ENCODE measurements at regions not wholly inside any gene's neighbourhood (a gene's known extent, or its start where the extent isn't known, plus 50 kb on each side); places are given as distances from the start of the nearest gene placed in this dataset.

DNA sequence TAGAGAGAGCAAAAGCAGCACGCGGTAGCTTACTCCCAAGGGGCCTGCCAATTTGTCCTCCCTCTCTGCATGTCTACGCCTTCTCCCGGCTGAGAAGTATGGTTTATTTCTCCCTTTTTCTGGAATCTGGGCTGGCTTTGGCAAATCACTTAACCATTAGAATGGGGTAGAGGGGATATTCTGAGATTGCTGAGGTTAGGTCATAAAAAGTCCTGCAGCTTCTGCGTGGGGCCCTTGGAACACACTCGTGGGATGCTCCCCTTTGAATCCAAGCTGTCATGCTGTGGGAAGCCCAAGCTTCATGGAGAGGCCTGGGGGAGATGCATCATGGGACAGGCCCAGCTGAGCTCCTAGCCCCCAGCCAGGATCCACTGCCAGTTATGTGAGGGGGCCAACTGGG lies 403.6 kb upstream of the MAF start:
- Mint-ChIP-seq H3K36me3 (ENCODE audit: unreplicated experiment) (no peaks in the 10 kb centered on the region), H3K27ac (ENCODE audit: unreplicated experiment) (no peak overlapping the region), H3K4me1 (ENCODE audit: unreplicated experiment) (peaks cover 11% of the 10 kb centered on the region), H3K4me3 (ENCODE audit: unreplicated experiment) (no peak overlapping the region), H3K9me3 (ENCODE audit: unreplicated experiment) (peaks cover 9% of the 10 kb centered on the region), H3K27me3 (ENCODE audit: unreplicated experiment) (no peaks in the 10 kb centered on the region)
- DNase-seq (ENCODE audit: extremely low spot score, unreplicated experiment): no peak
- TF ChIP-seq, protein P1, sequence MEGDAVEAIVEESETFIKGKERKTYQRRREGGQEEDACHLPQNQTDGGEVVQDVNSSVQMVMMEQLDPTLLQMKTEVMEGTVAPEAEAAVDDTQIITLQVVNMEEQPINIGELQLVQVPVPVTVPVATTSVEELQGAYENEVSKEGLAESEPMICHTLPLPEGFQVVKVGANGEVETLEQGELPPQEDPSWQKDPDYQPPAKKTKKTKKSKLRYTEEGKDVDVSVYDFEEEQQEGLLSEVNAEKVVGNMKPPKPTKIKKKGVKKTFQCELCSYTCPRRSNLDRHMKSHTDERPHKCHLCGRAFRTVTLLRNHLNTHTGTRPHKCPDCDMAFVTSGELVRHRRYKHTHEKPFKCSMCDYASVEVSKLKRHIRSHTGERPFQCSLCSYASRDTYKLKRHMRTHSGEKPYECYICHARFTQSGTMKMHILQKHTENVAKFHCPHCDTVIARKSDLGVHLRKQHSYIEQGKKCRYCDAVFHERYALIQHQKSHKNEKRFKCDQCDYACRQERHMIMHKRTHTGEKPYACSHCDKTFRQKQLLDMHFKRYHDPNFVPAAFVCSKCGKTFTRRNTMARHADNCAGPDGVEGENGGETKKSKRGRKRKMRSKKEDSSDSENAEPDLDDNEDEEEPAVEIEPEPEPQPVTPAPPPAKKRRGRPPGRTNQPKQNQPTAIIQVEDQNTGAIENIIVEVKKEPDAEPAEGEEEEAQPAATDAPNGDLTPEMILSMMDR (IDR thresholded peaks at IDR 0.05): no peak

DNA sequence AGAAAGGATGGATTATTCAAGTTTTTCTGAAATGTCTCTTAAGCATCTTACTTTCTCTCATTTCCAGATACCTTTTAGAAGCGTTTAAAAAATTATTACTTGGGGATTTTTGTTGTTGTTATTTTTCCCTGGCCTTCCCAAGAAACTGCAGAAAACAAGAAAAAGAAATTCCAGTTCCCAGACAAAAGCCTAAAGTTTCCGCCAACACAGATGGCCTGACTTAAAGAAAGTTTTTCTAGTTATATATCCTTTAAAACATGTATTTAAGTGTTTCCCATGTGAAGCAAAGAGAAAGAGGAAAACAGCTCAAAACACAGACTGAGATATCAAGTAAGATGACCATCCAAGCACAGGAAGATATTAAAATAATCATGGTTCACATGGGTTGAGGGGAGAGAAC lies 401.7 kb upstream of the MAF start:
- no peaks in the 10 kb centered on the region for H3K27me3 Mint-ChIP-seq (ENCODE audit: unreplicated experiment)
- DNase-seq (ENCODE audit: extremely low spot score, unreplicated experiment): no peak
- TF ChIP-seq, protein P1 (IDR thresholded peaks at IDR 0.05): no peak
- H3K4me3 Mint-ChIP-seq (ENCODE audit: unreplicated experiment): no peak overlapping the region
- H3K36me3 Mint-ChIP-seq (ENCODE audit: unreplicated experiment): no peaks in the 10 kb centered on the region
- H3K27ac Mint-ChIP-seq (ENCODE audit: unreplicated experiment): no peak overlapping the region
- H3K4me1 Mint-ChIP-seq (ENCODE audit: unreplicated experiment): peaks cover 11% of the 10 kb centered on the region
- H3K9me3 Mint-ChIP-seq (ENCODE audit: unreplicated experiment): peaks cover 9% of the 10 kb centered on the region

DNA sequence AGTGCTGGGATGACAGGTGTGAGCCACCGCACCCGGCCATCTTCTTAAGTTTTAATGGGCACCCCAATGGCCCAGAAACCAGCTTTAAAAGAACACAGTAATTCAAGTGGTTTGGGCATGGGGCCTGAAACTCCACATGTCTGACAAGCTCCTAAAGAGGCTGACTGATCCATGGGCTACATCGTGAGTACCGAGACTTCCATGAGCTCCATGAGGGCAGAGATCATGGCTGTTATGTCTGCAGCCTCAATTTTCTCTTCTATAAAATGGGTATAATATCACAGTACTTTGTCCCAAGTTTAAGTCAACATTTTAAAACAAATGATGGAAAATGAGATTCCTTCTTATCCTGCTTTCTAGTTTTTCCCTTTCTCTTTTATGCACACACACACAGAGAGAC lies 397.6 kb upstream of the MAF start:
- no peak for DNase-seq (ENCODE audit: extremely low spot score, unreplicated experiment)
- Mint-ChIP-seq H3K27ac (ENCODE audit: unreplicated experiment) (no peak overlapping the region), H3K27me3 (ENCODE audit: unreplicated experiment) (no peaks in the 10 kb centered on the region), H3K4me1 (ENCODE audit: unreplicated experiment) (no peaks in the 10 kb centered on the region), H3K9me3 (ENCODE audit: unreplicated experiment) (no peaks in the 10 kb centered on the region), H3K36me3 (ENCODE audit: unreplicated experiment) (no peaks in the 10 kb centered on the region), H3K4me3 (ENCODE audit: unreplicated experiment) (no peak overlapping the region)
- TF ChIP-seq, protein P1 (IDR thresholded peaks at IDR 0.05): no peak

DNA sequence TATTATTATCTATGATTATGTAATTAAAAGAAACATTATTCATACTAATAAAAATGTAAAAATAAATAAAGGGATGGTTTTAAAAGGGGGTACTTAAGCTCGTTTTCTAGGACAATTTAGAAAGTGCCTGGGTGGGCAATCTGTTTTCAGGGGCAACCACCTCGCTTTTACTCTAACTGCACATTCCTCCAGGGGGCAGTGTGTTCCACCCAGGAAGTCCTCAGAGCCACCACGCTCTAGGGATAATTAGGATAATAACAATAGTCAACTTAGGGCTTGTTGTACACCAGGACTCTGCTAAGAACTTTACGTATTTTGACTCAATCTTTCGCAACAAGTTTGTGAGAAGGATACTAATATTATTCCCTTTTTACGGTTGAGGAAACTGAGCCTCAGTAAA lies 396.7 kb upstream of the MAF start:
- no peaks in the 10 kb centered on the region for H3K9me3 Mint-ChIP-seq (ENCODE audit: unreplicated experiment)
- H3K27me3 Mint-ChIP-seq (ENCODE audit: unreplicated experiment): no peaks in the 10 kb centered on the region
- H3K27ac Mint-ChIP-seq (ENCODE audit: unreplicated experiment): no peak overlapping the region
- no peaks in the 10 kb centered on the region for H3K4me1 Mint-ChIP-seq (ENCODE audit: unreplicated experiment)
- no peaks in the 10 kb centered on the region for H3K36me3 Mint-ChIP-seq (ENCODE audit: unreplicated experiment)
- DNase-seq (ENCODE audit: extremely low spot score, unreplicated experiment): no peak
- H3K4me3 Mint-ChIP-seq (ENCODE audit: unreplicated experiment): no peak overlapping the region
- TF ChIP-seq, protein P1 (IDR thresholded peaks at IDR 0.05): peak; percentile 57

DNA sequence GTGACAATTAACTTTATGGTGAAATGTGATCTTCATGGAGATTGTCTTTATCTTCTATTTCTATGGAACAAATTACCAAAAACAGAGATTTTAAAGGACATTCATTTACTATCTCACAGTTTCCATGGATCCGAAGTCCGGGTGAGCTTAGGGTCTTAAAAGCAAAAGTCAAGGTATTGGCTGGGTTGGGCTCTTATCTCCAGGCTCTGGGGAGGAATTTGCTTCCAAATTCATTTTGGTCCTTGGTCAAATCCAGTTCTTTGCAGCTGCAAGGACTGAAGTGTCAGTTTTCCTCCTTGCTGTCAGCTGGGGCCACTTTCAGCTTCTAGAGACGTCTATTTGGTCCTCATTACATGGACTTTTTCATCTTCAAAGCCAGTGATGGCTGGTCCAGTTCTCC lies 395.8 kb upstream of the MAF start:
- no peaks in the 10 kb centered on the region for H3K36me3 Mint-ChIP-seq (ENCODE audit: unreplicated experiment)
- H3K27me3 Mint-ChIP-seq (ENCODE audit: unreplicated experiment): no peaks in the 10 kb centered on the region
- DNase-seq (ENCODE audit: extremely low spot score, unreplicated experiment): no peak
- TF ChIP-seq, protein P1 (IDR thresholded peaks at IDR 0.05): no peak
- H3K4me1 Mint-ChIP-seq (ENCODE audit: unreplicated experiment): no peaks in the 10 kb centered on the region
- H3K9me3 Mint-ChIP-seq (ENCODE audit: unreplicated experiment): no peaks in the 10 kb centered on the region
- no peak overlapping the region for H3K4me3 Mint-ChIP-seq (ENCODE audit: unreplicated experiment)
- no peak overlapping the region for H3K27ac Mint-ChIP-seq (ENCODE audit: unreplicated experiment)

All from osteocyte (in vitro differentiated cells).